Fibroblast of skin of scalp (primary cell): ENCODE measurements at regions not wholly inside any gene's neighbourhood (a gene's known extent, or its start where the extent isn't known, plus 50 kb on each side); places are given as distances from the start of the nearest gene placed in this dataset.

ENCODE experiments used
- DNase-seq: peaks from one replicate; pipeline ENCODE4 v3.0.0-alpha.2; 2013

GRCh38 chr3:74564560-74564959 is 49.9 kb downstream of the CNTN3 start:
- DNase-seq = no peak

- peak; percentile 53 for DNase-seq
Measured at GRCh38 chr3:74562558-74563269, 51.7 kb downstream of the CNTN3 start.

GRCh38 chr3:74561881-74562280 is 52.6 kb downstream of the CNTN3 start:
- peak; percentile 87 for DNase-seq

GRCh38 chr3:74559261-74559660 is 55.2 kb downstream of the CNTN3 start:
- DNase-seq = no peak

- DNase-seq = no peak
Measured at GRCh38 chr3:74550686-74551085, 63.8 kb downstream of the CNTN3 start.

GRCh38 chr3:74546426-74546825 is 68.0 kb downstream of the CNTN3 start:
- peak; percentile 24 for DNase-seq

- DNase-seq = no peak
Measured at GRCh38 chr3:74542441-74542840, 72.0 kb downstream of the CNTN3 start.

GRCh38 chr3:74539876-74540275 is 74.6 kb downstream of the CNTN3 start:
- peak; percentile 45 for DNase-seq

- DNase-seq = no peak
Measured at GRCh38 chr3:74538669-74539068, 75.8 kb downstream of the CNTN3 start.

- no peak for DNase-seq
Measured at GRCh38 chr3:74537857-74538256, 76.6 kb downstream of the CNTN3 start.

- peak; percentile 92 for DNase-seq
Measured at GRCh38 chr3:74537164-74537563, 77.3 kb downstream of the CNTN3 start.

GRCh38 chr3:74535281-74535680 is 79.2 kb downstream of the CNTN3 start:
- no peak for DNase-seq

GRCh38 chr3:74534611-74535010 is 79.8 kb downstream of the CNTN3 start:
- DNase-seq = no peak

GRCh38 chr3:74532446-74532845 is 82.0 kb downstream of the CNTN3 start:
- DNase-seq = peak; percentile 94

- peak; percentile 32 for DNase-seq
Measured at GRCh38 chr3:74531491-74531890, 83.0 kb downstream of the CNTN3 start.

GRCh38 chr3:74529145-74529544 is 85.3 kb downstream of the CNTN3 start:
- no peak for DNase-seq

- DNase-seq = no peak
Measured at GRCh38 chr3:74527566-74527965, 86.9 kb downstream of the CNTN3 start.

GRCh38 chr3:74523811-74524210 is 90.6 kb downstream of the CNTN3 start:
- DNase-seq = no peak

- DNase-seq = no peak
Measured at GRCh38 chr3:74520895-74521294, 93.6 kb downstream of the CNTN3 start.

- DNase-seq = peak; percentile 59
Measured at GRCh38 chr3:74518610-74519009, 95.8 kb downstream of the CNTN3 start.

GRCh38 chr3:74516019-74516418 is 98.4 kb downstream of the CNTN3 start:
- DNase-seq = no peak

GRCh38 chr3:74515451-74515850 is 99.0 kb downstream of the CNTN3 start:
- peak; percentile 22 for DNase-seq

- DNase-seq = no peak
Measured at GRCh38 chr3:74511078-74511477, 103.4 kb downstream of the CNTN3 start.

GRCh38 chr3:74510261-74510818 is 104.1 kb downstream of the CNTN3 start:
- no peak for DNase-seq

GRCh38 chr3:74507691-74508090 is 106.8 kb downstream of the CNTN3 start:
- DNase-seq = no peak
